ENCODE measurements at regions not wholly inside any gene's neighbourhood (a gene's known extent, or its start where the extent isn't known, plus 50 kb on each side); places are given as distances from the start of the nearest gene placed in this dataset.
"Not testable (repeated sequence)": the region's sequence is repeated elsewhere in the genome, so short reads cannot be mapped to it uniquely, and the experiment has no call there.

GRCh38 chr3:61494309-61494708, 67.1 kb upstream of the PTPRG start:
- not testable (repeated sequence) for TF ChIP-seq CTCF, POLR2A (IDR thresholded peaks at IDR 0.05)
